Stimulated activated CD8-positive, alpha-beta memory T cell treated with anti-CD3 and anti-CD28 coated beads, Interleukin-7, amount 100 ng/mL, for 1 hour (primary cell): ENCODE measurements at regions not wholly inside any gene's neighbourhood (a gene's known extent, or its start where the extent isn't known, plus 50 kb on each side); places are given as distances from the start of the nearest gene placed in this dataset.
"Not testable (repeated sequence)": the region's sequence is repeated elsewhere in the genome, so short reads cannot be mapped to it uniquely, and the experiment has no call there.

ENCODE experiments used
- DNase-seq, 2 donors: peaks; one replicate each; pipeline ENCODE4 v3.0.0-alpha.2; 2020; ENCODE audit warnings: low read depth in 2 of 2

- peak; percentile 91 to 96 for DNase-seq
Measured at GRCh38 chr21:5128261-5128660, 5393.1 kb upstream of the TPTE start.

GRCh38 chr21:5133824-5134223 lies 5387.6 kb upstream of the TPTE start:
- DNase-seq, result not testable (repeated sequence)

GRCh38 chr21:5136406-5136805 lies 5385.0 kb upstream of the TPTE start:
- not testable (repeated sequence) for DNase-seq

GRCh38 chr21:5137006-5137405 lies 5384.4 kb upstream of the TPTE start:
- DNase-seq, result not testable (repeated sequence)

GRCh38 chr21:5138687-5139086 lies 5382.7 kb upstream of the TPTE start:
- DNase-seq, result not testable (repeated sequence)

- not testable (repeated sequence) for DNase-seq
Measured at GRCh38 chr21:5139528-5139927, 5381.9 kb upstream of the TPTE start.

GRCh38 chr21:5143011-5143410 lies 5378.4 kb upstream of the TPTE start:
- not testable (repeated sequence) for DNase-seq

GRCh38 chr21:5144731-5145130 lies 5376.7 kb upstream of the TPTE start:
- not testable (repeated sequence) for DNase-seq

GRCh38 chr21:5147685-5148084 lies 5373.7 kb upstream of the TPTE start:
- not testable (repeated sequence) for DNase-seq

- not testable (repeated sequence) for DNase-seq
Measured at GRCh38 chr21:5149222-5149621, 5372.2 kb upstream of the TPTE start.

- not testable (repeated sequence) for DNase-seq
Measured at GRCh38 chr21:5153842-5154640, 5367.3 kb upstream of the TPTE start.

GRCh38 chr21:5154641-5154982 lies 5366.8 kb upstream of the TPTE start:
- peak; percentile 65 to 68 for DNase-seq

GRCh38 chr21:5162693-5163574 lies 5358.4 kb upstream of the TPTE start:
- not testable (repeated sequence) for DNase-seq

GRCh38 chr21:5165829-5166228 lies 5355.6 kb upstream of the TPTE start:
- DNase-seq, result not testable (repeated sequence)
